ENCODE measurements at regions not wholly inside any gene's neighbourhood (a gene's known extent, or its start where the extent isn't known, plus 50 kb on each side); places are given as distances from the start of the nearest gene placed in this dataset.

DNA sequence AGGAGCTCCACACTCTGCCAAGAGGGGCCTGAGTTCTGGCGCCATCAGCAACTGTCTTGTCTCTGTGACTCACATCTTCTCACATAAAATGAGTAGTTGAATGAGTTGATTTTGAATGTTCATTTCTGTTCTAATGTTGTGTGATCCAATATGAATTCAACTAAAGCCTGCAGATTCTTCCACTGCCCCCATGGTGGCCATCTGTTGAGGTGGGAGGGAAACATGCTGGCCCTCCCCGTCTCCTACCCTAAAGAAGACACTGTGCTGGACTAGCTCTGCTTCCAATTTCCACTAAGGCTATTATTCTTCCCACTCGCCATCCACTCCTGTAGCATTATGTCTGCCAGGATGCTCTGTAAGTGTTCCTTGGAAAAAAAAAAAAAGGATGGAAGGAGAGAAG, 555.6 kb upstream of the LARGE1 start:
- TF ChIP-seq POLR2AphosphoS5 (IDR thresholded peaks at IDR 0.05) (no peak), POLR2A (IDR thresholded peaks at IDR 0.05) (no peak)
- TF ChIP-seq, protein P1, sequence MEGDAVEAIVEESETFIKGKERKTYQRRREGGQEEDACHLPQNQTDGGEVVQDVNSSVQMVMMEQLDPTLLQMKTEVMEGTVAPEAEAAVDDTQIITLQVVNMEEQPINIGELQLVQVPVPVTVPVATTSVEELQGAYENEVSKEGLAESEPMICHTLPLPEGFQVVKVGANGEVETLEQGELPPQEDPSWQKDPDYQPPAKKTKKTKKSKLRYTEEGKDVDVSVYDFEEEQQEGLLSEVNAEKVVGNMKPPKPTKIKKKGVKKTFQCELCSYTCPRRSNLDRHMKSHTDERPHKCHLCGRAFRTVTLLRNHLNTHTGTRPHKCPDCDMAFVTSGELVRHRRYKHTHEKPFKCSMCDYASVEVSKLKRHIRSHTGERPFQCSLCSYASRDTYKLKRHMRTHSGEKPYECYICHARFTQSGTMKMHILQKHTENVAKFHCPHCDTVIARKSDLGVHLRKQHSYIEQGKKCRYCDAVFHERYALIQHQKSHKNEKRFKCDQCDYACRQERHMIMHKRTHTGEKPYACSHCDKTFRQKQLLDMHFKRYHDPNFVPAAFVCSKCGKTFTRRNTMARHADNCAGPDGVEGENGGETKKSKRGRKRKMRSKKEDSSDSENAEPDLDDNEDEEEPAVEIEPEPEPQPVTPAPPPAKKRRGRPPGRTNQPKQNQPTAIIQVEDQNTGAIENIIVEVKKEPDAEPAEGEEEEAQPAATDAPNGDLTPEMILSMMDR (IDR thresholded peaks at IDR 0.05 in 8 of 11, conservative IDR thresholded peaks at IDR 0.05 in 3 of 11) = no peak

All from spleen (tissue), 7 donors.